Stimulated activated CD8-positive, alpha-beta memory T cell treated with anti-CD3 and anti-CD28 coated beads, Interleukin-15, amount 100 ng/mL, for 24 hours (primary cell): ENCODE measurements at regions not wholly inside any gene's neighbourhood (a gene's known extent, or its start where the extent isn't known, plus 50 kb on each side); places are given as distances from the start of the nearest gene placed in this dataset.
"Not testable (repeated sequence)": the region's sequence is repeated elsewhere in the genome, so short reads cannot be mapped to it uniquely, and the experiment has no call there.

ENCODE experiments used
- DNase-seq: peaks from one replicate; pipeline ENCODE4 v3.0.0-alpha.2; 2020; ENCODE audit warnings: low read depth

DNA sequence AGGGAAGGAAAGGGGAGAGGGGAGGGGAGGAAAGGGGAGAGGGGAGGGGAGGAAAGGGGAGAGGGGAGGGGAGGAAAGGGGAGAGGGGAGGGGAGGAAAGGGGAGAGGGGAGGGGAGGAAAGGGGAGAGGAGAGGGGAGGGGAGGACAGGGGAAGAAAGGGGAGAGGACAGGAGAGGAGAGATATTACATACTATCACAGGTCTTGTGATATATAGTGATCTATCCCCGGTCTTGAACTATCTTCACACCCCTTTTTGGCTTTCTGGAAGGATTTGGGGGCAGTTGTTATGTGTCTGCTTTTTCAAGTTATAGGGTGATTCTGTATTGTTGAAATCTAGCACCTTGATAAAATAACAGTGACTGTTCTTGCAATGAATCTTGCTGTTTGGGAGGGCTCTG, 92.1 kb upstream of the ID2 start:
- no peak for DNase-seq

DNA sequence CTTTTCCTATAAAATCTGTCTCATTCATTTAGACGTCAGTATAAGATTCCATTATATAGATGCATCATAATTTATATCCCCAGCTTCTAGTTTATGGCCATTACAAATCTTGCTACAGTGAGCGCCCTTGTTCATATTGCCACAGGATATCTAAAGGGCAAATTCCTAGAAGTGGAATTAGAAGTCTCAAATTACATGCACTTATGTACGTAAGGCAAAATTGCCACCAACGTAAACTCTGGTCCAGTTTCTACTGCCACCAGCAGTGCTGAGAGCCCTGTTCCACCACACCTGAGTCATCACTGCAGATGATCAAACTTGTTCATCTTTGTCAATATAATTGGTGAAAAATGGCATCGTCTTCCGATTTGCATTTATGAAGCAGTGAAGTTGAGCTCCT, 90.9 kb upstream of the ID2 start:
- no peak for DNase-seq

GRCh38 chr2:8592736-8593135, 89.1 kb upstream of the ID2 start:
- DNase-seq, result no peak

GRCh38 chr2:8593243-8593642, 88.6 kb upstream of the ID2 start:
- DNase-seq, result no peak

- no peak for DNase-seq
Measured at GRCh38 chr2:8594731-8595427, 87.0 kb upstream of the ID2 start.

- DNase-seq, result no peak
Measured at GRCh38 chr2:8595428-8595805, 86.4 kb upstream of the ID2 start.

DNA sequence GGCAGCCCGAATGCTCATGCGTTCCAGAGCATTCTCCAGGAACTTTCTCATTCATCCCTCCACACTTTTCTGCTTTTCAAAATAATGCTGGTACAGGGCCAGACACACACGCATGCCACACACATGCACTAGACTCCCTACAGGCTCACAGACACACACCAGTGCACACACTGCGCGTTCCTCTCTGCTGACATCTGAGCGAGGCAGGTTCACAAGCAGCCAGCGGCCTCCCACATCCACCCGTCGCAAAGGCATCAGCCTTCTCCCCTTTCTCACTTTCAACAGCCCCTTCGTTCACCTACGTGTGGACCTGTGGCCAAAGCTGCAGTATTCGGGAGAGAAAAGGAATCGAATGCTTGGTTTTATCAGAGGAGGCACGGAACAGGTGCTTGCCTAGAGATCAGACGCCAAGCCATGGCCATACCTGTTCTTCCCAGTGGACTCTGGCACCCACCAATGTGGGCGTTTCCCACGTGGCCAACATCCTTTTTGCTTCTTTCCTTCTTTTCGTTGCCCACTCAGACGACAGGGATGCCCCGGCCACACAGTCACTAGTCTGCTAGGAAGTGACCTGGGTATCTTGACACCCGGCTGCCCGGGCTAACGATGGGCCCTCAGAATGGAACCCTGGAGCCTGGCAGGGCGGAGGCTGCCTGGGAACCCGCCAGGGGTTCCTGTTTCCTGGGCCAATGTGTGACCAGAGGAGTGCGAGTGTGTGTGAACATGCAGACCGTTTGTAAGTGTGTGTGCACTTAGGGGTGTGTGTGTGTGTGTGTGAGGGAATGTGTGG, 85.8 kb upstream of the ID2 start:
- DNase-seq, result no peak

GRCh38 chr2:8597094-8597493, 84.8 kb upstream of the ID2 start:
- DNase-seq, result no peak

GRCh38 chr2:8597559-8598225, 84.2 kb upstream of the ID2 start:
- no peak for DNase-seq

DNA sequence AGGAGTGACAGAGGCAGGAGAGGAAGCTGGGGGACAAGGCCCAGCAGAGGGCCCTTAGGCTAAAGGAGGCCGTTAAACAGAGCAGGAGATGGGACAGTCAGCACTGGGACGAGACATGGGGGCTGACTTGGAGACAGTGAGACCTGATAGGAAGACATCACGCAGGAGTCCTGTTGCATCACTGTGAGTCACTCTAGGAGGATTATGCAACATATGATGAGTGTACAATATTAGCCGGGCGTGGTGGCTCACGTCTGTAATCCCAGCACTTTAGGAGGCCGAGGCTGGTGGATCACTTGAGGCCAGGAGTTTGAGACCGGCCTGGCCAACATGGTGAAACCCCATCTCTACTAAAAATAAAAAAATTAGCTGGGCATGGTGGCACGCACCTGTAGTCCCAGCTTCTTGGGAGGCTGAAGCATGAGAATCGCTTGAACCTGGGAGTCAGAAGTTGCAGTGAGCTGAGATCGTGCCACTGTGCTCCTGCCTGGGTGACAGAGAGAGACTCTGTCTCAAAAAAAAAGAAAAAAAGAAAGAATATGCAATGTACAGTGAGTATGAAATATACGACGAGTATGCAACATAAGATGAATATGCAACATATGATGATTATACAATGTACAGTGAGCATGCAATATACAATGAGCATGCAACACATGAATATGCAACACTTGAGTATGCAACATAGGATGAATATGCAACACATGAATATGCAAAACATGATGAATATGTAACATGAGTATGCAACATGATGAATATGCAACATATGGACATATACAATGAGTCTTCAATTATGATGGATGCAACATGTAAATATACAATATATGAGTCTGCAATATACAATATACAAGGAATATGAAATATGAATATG, 83.3 kb upstream of the ID2 start:
- no peak for DNase-seq

DNA sequence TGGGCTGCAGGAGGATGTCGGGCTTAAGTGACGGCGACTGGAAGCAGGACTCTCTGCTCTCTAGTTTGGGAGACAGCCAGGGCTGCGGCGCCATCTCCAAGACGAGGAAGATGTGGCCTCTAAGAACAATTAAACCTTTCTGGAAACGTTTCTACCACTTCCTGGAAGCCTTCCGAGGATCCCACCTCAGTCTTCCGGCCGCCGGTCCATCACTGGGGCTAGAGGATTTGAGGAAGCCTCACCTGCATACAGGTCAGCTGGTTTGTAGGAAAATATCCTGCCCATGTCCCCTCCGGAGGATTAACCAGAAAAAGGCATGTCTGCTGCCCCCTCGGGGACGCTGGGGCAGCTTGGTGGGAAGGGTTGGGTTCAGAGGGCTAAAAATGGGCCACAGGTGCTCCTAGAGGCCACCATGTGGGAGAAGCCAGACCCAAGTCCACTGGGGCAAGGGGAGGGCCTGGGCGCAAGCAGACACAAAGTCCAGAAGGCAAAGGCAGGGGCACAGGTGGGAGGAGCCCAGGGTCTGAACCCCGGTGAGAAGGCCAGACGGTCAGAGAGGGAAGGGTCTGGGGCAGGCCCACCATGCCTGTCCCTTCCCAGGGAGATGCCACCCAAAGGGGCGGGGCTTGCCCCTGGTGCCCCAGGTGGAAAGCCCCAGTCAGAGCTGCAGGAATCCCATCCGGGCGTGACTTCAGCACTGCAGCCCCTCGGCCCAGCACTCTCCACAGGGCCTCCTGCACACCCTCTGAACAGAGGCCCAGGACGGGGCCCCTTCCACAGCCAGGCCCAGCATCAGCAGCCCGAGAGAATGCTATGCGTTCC, 82.2 kb upstream of the ID2 start:
- no peak for DNase-seq

DNA sequence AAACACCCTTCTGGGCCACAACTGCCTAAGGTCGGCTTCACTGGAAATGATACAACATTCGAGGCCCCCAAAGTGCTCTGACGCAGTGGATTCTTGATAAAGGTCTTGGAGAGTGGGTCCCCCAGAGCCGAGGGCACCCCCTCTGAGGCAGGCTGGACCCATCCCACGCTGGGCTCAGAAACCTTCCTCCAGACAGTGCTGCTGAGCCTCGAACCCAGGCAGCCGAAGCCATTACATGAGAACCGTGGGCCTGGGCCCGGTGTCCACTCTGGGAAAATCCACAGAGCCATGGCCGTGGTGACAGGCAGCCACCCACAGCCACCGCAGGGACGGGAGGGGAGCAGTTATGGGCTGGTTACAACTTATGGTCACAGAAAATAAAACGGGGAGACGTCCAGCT, 81.4 kb upstream of the ID2 start:
- no peak for DNase-seq

- DNase-seq, result no peak
Measured at GRCh38 chr2:8602809-8603208, 79.0 kb upstream of the ID2 start.

GRCh38 chr2:8603356-8603755, 78.5 kb upstream of the ID2 start:
- not testable (repeated sequence) for DNase-seq

DNA sequence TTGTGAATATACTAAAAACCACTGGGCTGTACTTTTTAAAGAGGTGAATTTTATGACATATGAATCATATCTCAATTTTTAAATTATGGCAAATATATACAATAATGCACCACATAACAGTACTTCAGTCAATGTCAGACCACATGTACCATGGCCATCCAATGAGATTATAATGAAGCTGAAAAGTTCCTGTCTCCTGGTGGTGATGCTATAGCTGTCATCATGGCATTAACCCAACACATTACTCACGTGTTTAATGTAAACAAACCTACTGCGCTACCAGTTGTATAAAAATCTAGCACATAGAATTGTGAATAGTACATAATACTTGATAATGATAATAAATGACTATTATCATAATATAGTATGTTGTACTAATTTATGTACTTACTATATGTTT, 77.6 kb upstream of the ID2 start:
- no peak for DNase-seq

DNA sequence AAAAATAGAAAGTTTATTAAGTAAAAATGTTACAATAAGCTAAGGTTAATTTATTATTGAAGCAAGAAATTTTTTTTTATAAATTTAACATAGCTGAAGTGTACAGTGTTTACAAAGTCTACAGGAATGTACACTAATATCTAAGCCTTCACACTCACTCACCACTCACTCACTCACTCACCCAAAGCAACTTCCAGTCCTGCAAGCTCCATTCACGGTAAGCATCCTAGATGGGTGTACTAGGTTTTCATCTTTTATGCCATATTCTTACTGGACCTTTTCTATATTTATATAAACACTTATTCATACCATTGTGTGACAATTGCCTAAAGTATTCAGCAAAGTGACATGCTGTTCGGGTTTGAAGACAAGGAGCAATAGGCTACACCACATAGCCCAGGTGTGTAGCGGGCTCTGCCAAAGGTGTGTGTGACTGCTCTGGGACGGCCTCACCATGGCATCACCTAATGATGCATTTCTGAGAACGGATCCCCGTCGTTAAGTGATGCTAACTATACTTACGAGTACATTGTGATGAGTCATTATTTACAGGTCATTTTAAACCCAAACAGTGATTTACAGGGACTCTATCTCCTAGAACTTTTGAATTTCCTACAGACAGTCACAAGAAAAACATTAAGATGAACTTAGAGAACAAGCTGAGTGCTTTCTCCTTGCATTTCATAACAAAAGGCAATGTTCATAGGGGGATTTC, 76.3 kb upstream of the ID2 start:
- no peak for DNase-seq

GRCh38 chr2:8606226-8606625, 75.6 kb upstream of the ID2 start:
- DNase-seq, result no peak

- DNase-seq, result no peak
Measured at GRCh38 chr2:8606649-8607550, 75.0 kb upstream of the ID2 start.

DNA sequence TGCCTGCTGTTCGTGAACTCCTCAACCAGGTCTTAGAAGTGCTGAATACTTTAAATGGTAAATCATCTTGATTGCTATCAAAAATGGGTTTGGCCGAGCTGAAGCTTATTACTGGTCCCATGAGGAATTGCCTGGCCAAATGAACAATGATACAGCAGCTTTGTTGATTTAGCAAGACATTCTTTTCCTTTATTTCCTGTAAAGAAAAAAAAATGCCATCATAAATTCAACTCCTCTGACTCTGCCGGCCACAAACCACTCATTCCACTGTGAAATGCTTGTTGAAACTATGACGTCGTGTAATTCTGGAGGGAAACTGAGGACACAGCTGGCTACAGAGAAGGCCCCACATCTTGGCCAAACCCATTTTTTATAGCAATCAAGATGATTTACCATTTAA, 74.2 kb upstream of the ID2 start:
- DNase-seq, result no peak
